ENCODE measurements at regions not wholly inside any gene's neighbourhood (a gene's known extent, or its start where the extent isn't known, plus 50 kb on each side); places are given as distances from the start of the nearest gene placed in this dataset.

DNA sequence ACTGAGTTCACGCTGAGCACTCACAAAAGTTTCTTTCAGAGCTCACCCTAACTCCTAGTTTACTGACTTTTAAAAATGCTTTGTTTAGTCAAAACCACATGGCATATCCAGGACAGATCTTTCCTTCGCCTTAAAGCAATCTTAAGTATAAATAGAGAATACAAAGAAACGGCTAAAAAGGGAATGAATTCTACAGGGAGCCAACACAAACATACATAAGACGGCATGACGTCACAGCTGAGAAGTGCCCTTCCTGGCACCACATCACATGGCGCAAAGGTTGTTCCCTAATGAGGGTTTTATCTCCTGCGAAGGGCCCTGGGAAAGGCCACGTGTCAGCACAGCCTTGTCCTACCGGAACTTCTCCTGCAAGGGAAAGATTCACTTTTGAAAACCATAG, 141.3 kb downstream of the IRX1 start:
- no peak for DNase-seq

DNA sequence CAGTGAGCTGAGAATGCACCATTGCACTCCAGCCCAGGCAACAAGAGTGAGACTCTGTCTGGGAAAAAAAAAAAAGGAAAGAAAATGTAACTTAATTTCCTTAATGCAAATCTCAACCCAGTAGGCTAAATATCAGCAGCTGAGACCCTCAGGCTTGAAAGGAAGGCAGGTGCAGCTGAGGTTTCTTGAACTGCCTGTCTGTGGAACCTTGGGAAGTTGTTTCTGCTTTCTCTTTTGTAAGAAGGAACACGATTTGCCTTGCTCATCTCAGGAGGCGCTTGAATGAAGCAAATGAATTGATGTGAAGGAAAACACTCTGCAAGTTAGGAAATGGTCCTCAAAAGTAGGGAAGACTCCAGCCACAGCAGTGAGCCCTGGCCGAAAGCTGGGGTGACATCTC, 143.3 kb downstream of the IRX1 start:
- DNase-seq: no peak

DNA sequence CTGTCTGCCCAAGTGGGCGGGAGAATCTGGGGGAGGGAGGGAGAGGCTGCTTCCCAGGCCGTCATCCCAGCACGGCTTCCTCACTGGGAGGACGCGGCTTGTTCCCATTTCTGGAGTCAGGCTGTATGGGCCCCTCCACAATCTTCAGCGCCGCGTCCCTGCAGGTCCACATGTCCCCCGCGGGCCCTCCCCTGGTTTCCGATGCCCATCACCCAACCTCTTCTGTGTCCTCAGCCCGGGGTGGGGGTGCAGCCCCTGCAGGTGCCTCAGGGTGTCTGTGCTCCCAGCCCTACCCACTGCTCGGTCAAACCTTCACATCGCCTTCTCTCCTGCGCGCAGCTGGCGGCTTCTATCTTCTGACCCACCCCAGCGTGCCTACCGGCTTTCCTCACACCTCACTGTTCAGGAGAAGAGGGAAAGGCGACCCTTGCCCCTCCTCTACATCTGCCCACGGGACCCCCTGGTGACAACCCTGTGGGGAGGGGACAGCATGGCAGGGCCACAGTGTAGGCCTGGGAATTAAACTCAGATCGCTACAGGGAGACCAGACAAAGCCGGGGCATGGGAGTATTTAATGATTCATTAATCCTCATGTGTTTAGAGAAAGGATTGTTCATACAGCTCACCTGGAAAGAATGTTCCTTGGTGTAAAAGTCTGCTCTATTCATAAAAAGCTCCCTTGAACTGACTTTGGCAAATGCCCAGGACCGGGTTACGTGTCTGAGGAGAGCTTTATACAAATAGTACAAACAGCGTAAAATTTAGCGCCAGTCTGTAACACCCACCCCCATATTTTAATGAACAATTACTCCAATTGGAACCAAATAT, 145.1 kb downstream of the IRX1 start:
- no peak for DNase-seq

GRCh38 chr5:3741374-3741770, 145.7 kb downstream of the IRX1 start:
- DNase-seq: no peak

GRCh38 chr5:3742750-3743149, 147.1 kb downstream of the IRX1 start:
- no peak for DNase-seq

DNA sequence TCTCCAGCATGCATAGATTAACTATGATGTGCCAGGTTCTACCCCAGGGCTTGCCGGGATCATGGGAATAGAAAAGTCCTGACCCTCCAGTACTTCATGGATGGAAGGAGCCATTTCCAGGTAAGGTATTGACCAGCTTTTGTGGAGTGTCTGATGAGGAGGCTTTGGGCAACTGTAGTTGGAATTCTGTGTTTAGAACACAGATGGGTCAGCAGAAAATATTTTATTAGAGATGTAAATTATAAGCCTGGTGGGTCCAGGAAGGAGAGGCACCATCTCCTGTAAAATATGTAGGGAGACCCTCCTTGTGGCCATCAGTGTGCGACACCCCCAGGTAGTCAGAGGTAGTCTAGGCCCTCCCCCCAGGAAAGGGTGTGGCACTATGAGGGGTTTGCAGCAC, 156.2 kb downstream of the IRX1 start:
- DNase-seq: no peak

DNA sequence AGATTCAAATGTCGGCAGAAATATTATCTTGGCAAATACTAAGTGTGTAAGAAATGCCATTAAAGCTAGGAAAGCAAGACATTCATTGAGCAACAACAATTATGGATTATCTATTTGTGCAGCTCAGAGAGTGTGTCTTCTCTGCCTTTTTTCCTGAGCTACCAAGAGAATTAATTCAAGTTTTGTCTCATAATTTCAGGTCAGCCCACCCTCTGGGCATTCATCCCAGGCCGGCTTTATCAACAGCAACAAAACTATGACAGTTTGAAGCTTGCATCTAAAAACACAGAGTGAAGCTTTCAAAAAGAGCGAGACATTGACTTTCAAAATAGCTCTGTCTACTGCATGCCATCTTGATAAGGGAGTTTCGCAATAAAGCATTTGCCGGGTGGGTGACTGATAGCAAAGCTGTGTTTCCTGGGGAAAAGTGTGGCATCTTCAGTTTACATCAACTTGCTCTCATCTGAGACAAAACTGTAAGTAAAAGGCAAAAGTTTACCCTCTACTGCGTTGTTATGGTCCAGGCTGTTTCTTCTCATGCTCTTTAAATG, 182.4 kb downstream of the IRX1 start:
- no peak for DNase-seq

- no peak for DNase-seq
These were observed 183.3 kb downstream of the IRX1 start for GRCh38 chr5:3778945-3779344.

- no peak for DNase-seq
These were observed 184.6 kb downstream of the IRX1 start for GRCh38 chr5:3780278-3780677.

DNA sequence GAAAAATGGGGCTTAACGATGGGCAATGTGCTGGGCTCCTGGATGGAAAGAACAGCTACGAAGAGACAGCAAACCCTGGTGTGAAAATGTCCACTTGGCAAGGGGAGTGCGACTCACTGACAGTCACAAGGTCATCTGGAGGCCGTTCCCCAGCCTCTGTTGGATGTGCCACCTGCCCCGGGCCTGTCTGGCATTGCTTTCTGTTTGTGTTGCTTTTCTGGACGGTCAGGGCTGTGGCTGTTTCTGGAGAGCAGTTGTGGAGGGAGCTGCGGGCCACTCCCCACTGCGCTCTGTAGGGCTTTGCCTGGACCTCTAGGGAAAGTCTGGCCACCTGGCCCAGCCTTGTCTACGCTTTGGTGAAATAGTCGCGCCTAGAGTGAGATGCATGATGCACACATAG, 185.3 kb downstream of the IRX1 start:
- DNase-seq: no peak

- DNase-seq: no peak
These were observed 189.2 kb downstream of the IRX1 start for GRCh38 chr5:3784854-3785253.

DNA sequence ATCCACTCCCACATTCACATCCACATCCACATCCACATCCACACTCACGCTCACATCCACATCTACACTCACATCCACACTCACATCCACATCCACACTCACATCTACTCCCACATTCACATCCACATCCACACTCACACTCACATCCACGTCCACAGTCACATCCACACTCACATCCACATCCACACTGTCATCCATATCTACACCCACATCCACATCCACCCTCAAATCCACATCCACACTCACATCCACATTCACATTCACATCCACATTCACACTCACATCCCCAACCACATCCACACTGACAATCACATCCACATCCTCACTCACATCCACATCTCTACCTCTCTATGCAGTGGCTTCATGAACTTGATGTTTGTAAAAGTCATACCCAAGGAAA, 190.5 kb downstream of the IRX1 start:
- DNase-seq: no peak

- no peak for DNase-seq
These were observed 191.3 kb downstream of the IRX1 start for GRCh38 chr5:3786891-3787430.

DNA sequence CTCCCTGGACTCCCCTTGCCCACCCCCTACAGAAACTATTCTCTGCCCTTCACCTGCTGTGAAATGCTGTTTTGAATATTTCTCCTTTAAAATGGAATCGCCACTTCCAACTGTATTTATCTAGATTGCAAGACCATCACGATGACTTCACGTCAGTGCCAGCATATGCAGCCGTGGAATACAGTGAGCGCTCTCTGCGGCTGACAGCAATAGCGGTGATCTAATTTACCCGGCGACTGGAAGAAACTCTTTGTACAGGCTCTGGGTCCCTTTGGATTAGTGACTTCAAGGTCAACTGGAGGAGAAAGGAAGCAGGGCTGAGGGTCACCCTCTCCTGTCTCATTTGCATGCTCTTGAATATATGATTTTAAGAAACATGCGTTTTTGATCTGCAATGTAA, 192.0 kb downstream of the IRX1 start:
- DNase-seq: no peak

GRCh38 chr5:3789519-3790193, 194.0 kb downstream of the IRX1 start:
- no peak for DNase-seq

- no peak for DNase-seq
These were observed 197.5 kb downstream of the IRX1 start for GRCh38 chr5:3793162-3793561.

DNA sequence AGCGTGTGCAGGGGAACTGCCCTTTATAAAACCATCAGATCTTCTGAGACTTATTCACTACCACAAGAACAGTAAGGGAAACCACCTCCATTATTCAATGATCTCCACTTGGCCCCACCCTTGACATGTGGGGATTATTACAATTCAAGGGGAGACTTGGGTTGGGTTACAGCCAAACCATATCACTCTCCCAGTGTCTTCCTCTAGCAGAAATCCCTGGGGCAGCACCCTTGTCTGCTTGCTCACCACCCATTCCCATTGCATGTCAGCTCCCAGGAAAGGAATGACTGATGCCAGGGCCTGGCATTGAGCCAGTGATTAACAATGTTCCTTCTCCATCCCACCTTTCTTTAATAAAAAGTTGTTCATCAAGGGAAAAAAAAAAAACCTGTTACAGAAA, 199.0 kb downstream of the IRX1 start:
- DNase-seq: no peak

GRCh38 chr5:3796736-3797135, 201.1 kb downstream of the IRX1 start:
- no peak for DNase-seq

GRCh38 chr5:3801967-3802366, 206.3 kb downstream of the IRX1 start:
- no peak for DNase-seq

GRCh38 chr5:3809455-3809854, 213.8 kb downstream of the IRX1 start:
- no peak for DNase-seq

- no peak for DNase-seq
These were observed 215.5 kb downstream of the IRX1 start for GRCh38 chr5:3811116-3811515.

GRCh38 chr5:3818624-3819023, 223.0 kb downstream of the IRX1 start:
- no peak for DNase-seq

DNA sequence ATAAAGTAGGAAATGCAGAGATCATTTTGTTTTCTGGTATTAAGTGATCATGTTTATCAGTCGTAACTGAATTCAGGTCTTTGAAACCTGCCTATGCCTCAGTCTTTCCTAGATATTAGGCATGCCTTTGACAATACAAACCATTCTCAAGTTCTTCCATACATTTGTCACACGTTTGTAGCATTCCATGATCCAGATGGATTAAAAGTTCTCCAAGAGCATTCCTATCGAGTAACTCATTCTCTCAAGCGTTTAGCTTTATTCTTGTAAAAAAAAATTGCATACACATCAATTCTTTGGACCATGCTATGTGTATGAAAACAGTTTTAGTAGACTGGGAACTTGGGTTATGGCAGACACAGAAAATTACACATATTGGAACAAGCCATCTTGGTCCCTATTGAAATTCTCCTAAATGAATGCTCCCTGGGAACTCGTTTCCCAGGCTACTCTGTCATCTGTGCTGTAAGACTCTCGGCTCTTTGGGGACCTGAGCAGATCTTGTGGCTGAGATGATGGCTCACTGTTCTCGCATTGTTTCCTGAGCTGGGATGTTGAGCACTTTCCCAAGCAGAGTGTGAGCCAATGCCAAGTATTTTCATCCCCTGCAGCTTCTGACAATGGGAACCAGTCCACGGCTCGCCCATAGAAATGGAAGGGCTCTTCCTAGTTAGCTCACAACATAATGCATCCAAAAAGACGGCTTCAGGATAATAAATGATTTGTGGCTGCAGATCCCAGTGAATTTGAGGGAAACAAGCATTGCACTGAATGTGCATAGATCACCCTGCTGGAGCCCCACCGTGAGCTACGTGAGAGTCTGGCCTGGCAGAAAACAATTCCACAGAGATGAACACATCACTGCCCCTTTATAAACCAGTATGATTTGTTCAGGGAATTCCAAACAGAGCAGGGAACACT, 230.2 kb downstream of the IRX1 start:
- DNase-seq: peak in 1 of 2 experiments; percentile 25

Measured in NCI-H1930 (cell line).